Naive thymus-derived CD4-positive, alpha-beta T cell (primary cell): ENCODE measurements at regions not wholly inside any gene's neighbourhood (a gene's known extent, or its start where the extent isn't known, plus 50 kb on each side); places are given as distances from the start of the nearest gene placed in this dataset.

Experiments
- ATAC-seq: fragments of 150-1000 bp; cut with Tn5 transposase; 2 replicates; pipeline ENCODE4 v1.10.0; 2021; ENCODE audit warnings: mild to moderate bottlenecking, moderate library complexity
- CTCF ChIA-PET: fragments of 350-600 bp; sonication (Branson Sonifier 250); formaldehyde crosslinking; loops from one replicate; lab custom pipeline; 2021; ENCODE audit warnings: antibody characterized with exemption; lab: Charles Lee
- POLR2A ChIA-PET: fragments of 350-600 bp; sonication (Branson Sonifier 250); formaldehyde crosslinking; loops from one replicate; lab custom pipeline; 2021; ENCODE audit warnings: antibody characterized with exemption, inconsistent platforms; lab: Charles Lee
- DNase-seq, 9 donors: peaks; one replicate each; pipeline versions ENCODE4 v3.0.0 to v3.0.0-alpha.2; 2020 to 2022; ENCODE audit warnings: mixed read lengths in 1 of 9
- H3K27ac ChIP-seq: one replicate; pipeline ENCODE4 v1.7.0; 2013; ENCODE audit warnings: mild to moderate bottlenecking, low read depth, low read length, moderate library complexity
- H3K27me3 ChIP-seq, 2 donors: one replicate each; pipeline ENCODE4 v1.7.0; 2013; ENCODE audit warnings: low read length in 2 of 2, mild to moderate bottlenecking in 2 of 2, moderate library complexity in 2 of 2; ENCODE audit not compliant: control insufficient read depth in 2 of 2, insufficient read depth in 2 of 2
- H3K36me3 ChIP-seq, 3 experiments: 1 replicate in 2 of 3; 2 replicates in 1 of 3; pipeline ENCODE4 v1.7.0; 2013; ENCODE audit warnings: low read length in 3 of 3, mild to moderate bottlenecking in 3 of 3, moderate library complexity in 1 of 3; ENCODE audit not compliant: insufficient read depth in 3 of 3, control insufficient read depth in 2 of 3
- H3K4me1 ChIP-seq, 2 donors: one replicate each; pipeline ENCODE4 v1.7.0; 2013; ENCODE audit warnings: low read length in 2 of 2, mild to moderate bottlenecking in 2 of 2, moderate library complexity in 1 of 2; ENCODE audit not compliant: control insufficient read depth in 2 of 2, insufficient read depth in 2 of 2
- H3K4me3 ChIP-seq: 2 replicates; pipeline ENCODE4 v1.7.0; 2013; ENCODE audit warnings: mild to moderate bottlenecking, low read length
- H3K9me3 ChIP-seq, 3 experiments: 1 replicate in 2 of 3; 2 replicates in 1 of 3; pipeline ENCODE4 v1.7.0; 2013; ENCODE audit warnings: low read length in 3 of 3; ENCODE audit not compliant: control insufficient read depth in 2 of 3
- H3K27ac Mint-ChIP-seq, 9 donors: one replicate each; pipeline ENCODE4 v1.8.0; 2020 to 2022; ENCODE audit warnings: mixed read lengths in 9 of 9, mild to moderate bottlenecking in 8 of 9, moderate library complexity in 5 of 9, inconsistent platforms in 2 of 9
- H3K27me3 Mint-ChIP-seq, 5 donors: one replicate each; pipeline ENCODE4 v1.8.0; 2021 to 2022; ENCODE audit warnings: mixed read lengths in 5 of 5, mild to moderate bottlenecking in 1 of 5
- H3K36me3 Mint-ChIP-seq, 5 donors: one replicate each; pipeline ENCODE4 v1.8.0; 2020 to 2022; ENCODE audit warnings: mixed read lengths in 5 of 5, mild to moderate bottlenecking in 3 of 5, inconsistent platforms in 1 of 5
- H3K4me1 Mint-ChIP-seq, 7 donors: one replicate each; pipeline ENCODE4 v1.8.0; 2020 to 2022; ENCODE audit warnings: mixed read lengths in 7 of 7, mild to moderate bottlenecking in 3 of 7, inconsistent platforms in 1 of 7
- H3K4me3 Mint-ChIP-seq, 10 donors: one replicate each; pipeline ENCODE4 v1.8.0; 2020 to 2022; ENCODE audit warnings: mild to moderate bottlenecking in 10 of 10, mixed read lengths in 10 of 10, moderate library complexity in 6 of 10, inconsistent platforms in 2 of 10
- H3K9me3 Mint-ChIP-seq, 11 donors: one replicate each; pipeline ENCODE4 v1.8.0; 2020 to 2022; ENCODE audit warnings: mixed read lengths in 11 of 11, mild to moderate bottlenecking in 4 of 11, inconsistent platforms in 1 of 11, moderate library complexity in 1 of 11
- intact Hi-C, 2 donors: fragments of 100-400 bp; cut with micrococcal nuclease; formaldehyde crosslinking; loops; one replicate each; pipeline ENCODE4 v1.15.1; 2023

GRCh38 chr4:8725845-8726244, 133.3 kb downstream of the CPZ start:
- H3K4me1 Mint-ChIP-seq: peaks cover 0 to 5% (median 0%) of the 10 kb centered on the region in 7 donors

GRCh38 chr4:8725071-8725841, 132.7 kb downstream of the CPZ start:
- Mint-ChIP-seq H3K9me3 (peaks cover 0 to 4% (median 0%) of the 10 kb centered on the region in 11 donors), H3K36me3 (peaks cover 0 to 5% (median 3%) of the 10 kb centered on the region in 5 donors), H3K27ac (no peak overlapping the region), H3K4me1 (peaks cover 0 to 5% (median 0%) of the 10 kb centered on the region in 7 donors), H3K4me3 (no peak overlapping the region), H3K27me3 (peaks cover 0 to 26% (median 0%) of the 10 kb centered on the region in 5 donors)
- no peak overlapping the region for H3K4me3 ChIP-seq
- ATAC-seq: no peak
- H3K27me3 ChIP-seq: no peaks in the 10 kb centered on the region
- POLR2A ChIA-PET: no interaction called here
- peak in 1 of 9 donors; percentile 12 for DNase-seq
- CTCF ChIA-PET: no interaction called here
- H3K9me3 ChIP-seq: no peaks in the 10 kb centered on the region
- no peaks in the 10 kb centered on the region for H3K36me3 ChIP-seq
- intact Hi-C loops: no loop called here
- H3K27ac ChIP-seq: no peak overlapping the region
- H3K4me1 ChIP-seq: no peaks in the 10 kb centered on the region

More at GRCh38 chr4:8725845-8726244, 133.3 kb downstream of the CPZ start:
- Mint-ChIP-seq H3K27me3 (peaks cover 0 to 26% (median 0%) of the 10 kb centered on the region in 5 donors), H3K9me3 (peaks cover 0 to 2% (median 0%) of the 10 kb centered on the region in 11 donors), H3K27ac (no peak overlapping the region), H3K4me3 (no peak overlapping the region), H3K36me3 (peaks cover 0 to 5% (median 3%) of the 10 kb centered on the region in 5 donors)
- ATAC-seq: no peak
- intact Hi-C loops: no loop called here
- H3K4me3 ChIP-seq: no peak overlapping the region
- no peak overlapping the region for H3K27ac ChIP-seq
- no peaks in the 10 kb centered on the region for H3K9me3 ChIP-seq
- no peaks in the 10 kb centered on the region for H3K27me3 ChIP-seq
- POLR2A ChIA-PET: no interaction called here
- no peaks in the 10 kb centered on the region for H3K4me1 ChIP-seq
- CTCF ChIA-PET: no interaction called here
- peak in 1 of 9 donors; percentile 11 for DNase-seq
- no peaks in the 10 kb centered on the region for H3K36me3 ChIP-seq

GRCh38 chr4:8724436-8725070, 132.0 kb downstream of the CPZ start:
- H3K4me3 ChIP-seq: no peak overlapping the region
- peaks cover 0 to 5% (median 0%) of the 10 kb centered on the region in 7 donors for H3K4me1 Mint-ChIP-seq
- H3K27ac Mint-ChIP-seq: no peak overlapping the region
- H3K27me3 Mint-ChIP-seq: peaks cover 0 to 26% (median 0%) of the 10 kb centered on the region in 5 donors
- peaks cover 0 to under 1% (median 0%) of the 10 kb centered on the region in 3 experiments for H3K9me3 ChIP-seq
- peaks cover 0 to 9% (median 4%) of the 10 kb centered on the region in 11 donors for H3K9me3 Mint-ChIP-seq
- peaks cover 0 to 9% (median 3%) of the 10 kb centered on the region in 5 donors for H3K36me3 Mint-ChIP-seq
- ChIA-PET POLR2A (no interaction called here), CTCF (no interaction called here)
- H3K36me3 ChIP-seq: no peaks in the 10 kb centered on the region
- ATAC-seq (no peak), DNase-seq (no peak)
- no peaks in the 10 kb centered on the region for H3K4me1 ChIP-seq
- intact Hi-C loops: no loop called here
- H3K27ac ChIP-seq: no peak overlapping the region
- H3K27me3 ChIP-seq: no peaks in the 10 kb centered on the region
- no peak overlapping the region for H3K4me3 Mint-ChIP-seq

- Mint-ChIP-seq H3K27ac (no peak overlapping the region), H3K4me3 (no peak overlapping the region), H3K4me1 (peaks cover 0 to 5% (median 0%) of the 10 kb centered on the region in 7 donors), H3K9me3 (peaks cover 0 to 17% (median 6%) of the 10 kb centered on the region in 11 donors), H3K36me3 (peaks cover 0 to 10% (median 3%) of the 10 kb centered on the region in 5 donors), H3K27me3 (peaks cover 0 to 26% (median 0%) of the 10 kb centered on the region in 5 donors)
- POLR2A ChIA-PET: no interaction called here
- no peak overlapping the region for H3K4me3 ChIP-seq
- no peaks in the 10 kb centered on the region for H3K36me3 ChIP-seq
- H3K4me1 ChIP-seq: no peaks in the 10 kb centered on the region
- CTCF ChIA-PET: no interaction called here
- DNase-seq: no peak
- no peak for ATAC-seq
- intact Hi-C loops: no loop called here
- H3K27me3 ChIP-seq: no peaks in the 10 kb centered on the region
- no peak overlapping the region for H3K27ac ChIP-seq
- H3K9me3 ChIP-seq: peaks cover 0 to 5% (median 0%) of the 10 kb centered on the region in 3 experiments
Measured at GRCh38 chr4:8723222-8723980, 130.8 kb downstream of the CPZ start.

- intact Hi-C loops: no loop called here
- H3K36me3 Mint-ChIP-seq: peaks cover 0 to 10% (median 3%) of the 10 kb centered on the region in 5 donors
- H3K4me1 Mint-ChIP-seq: peaks cover 0 to 4% (median 0%) of the 10 kb centered on the region in 7 donors
- no peak for DNase-seq
- H3K4me3 Mint-ChIP-seq: no peak overlapping the region
- H3K9me3 ChIP-seq: peaks cover 0 to 5% (median 0%) of the 10 kb centered on the region in 3 experiments
- H3K4me1 ChIP-seq: no peaks in the 10 kb centered on the region
- H3K27ac ChIP-seq: no peak overlapping the region
- no peaks in the 10 kb centered on the region for H3K36me3 ChIP-seq
- peaks cover 0 to 23% (median 0%) of the 10 kb centered on the region in 5 donors for H3K27me3 Mint-ChIP-seq
- ChIA-PET POLR2A (no interaction called here), CTCF (no interaction called here)
- no peak for ATAC-seq
- H3K27ac Mint-ChIP-seq: no peak overlapping the region
- H3K9me3 Mint-ChIP-seq: peaks cover 0 to 26% (median 7%) of the 10 kb centered on the region in 11 donors
- H3K4me3 ChIP-seq: no peak overlapping the region
- no peaks in the 10 kb centered on the region for H3K27me3 ChIP-seq
Measured at GRCh38 chr4:8722556-8722955, 130.0 kb downstream of the CPZ start.

GRCh38 chr4:8721621-8722020, 129.1 kb downstream of the CPZ start:
- peaks cover 0 to 35% (median 9%) of the 10 kb centered on the region in 11 donors for H3K9me3 Mint-ChIP-seq
- Histone ChIP-seq H3K9me3 (peaks cover 0 to 5% (median 0%) of the 10 kb centered on the region in 3 experiments), H3K4me1 (no peaks in the 10 kb centered on the region), H3K27ac (no peak overlapping the region), H3K4me3 (no peak overlapping the region), H3K36me3 (no peaks in the 10 kb centered on the region), H3K27me3 (no peaks in the 10 kb centered on the region)
- intact Hi-C loops: no loop called here
- no peak for DNase-seq
- no peak overlapping the region for H3K27ac Mint-ChIP-seq
- no peak for ATAC-seq
- CTCF ChIA-PET: no interaction called here
- H3K36me3 Mint-ChIP-seq: peaks cover 0 to 10% (median 3%) of the 10 kb centered on the region in 5 donors
- POLR2A ChIA-PET: no interaction called here
- H3K27me3 Mint-ChIP-seq: peaks cover 0 to 15% (median 0%) of the 10 kb centered on the region in 5 donors
- H3K4me3 Mint-ChIP-seq: no peak overlapping the region
- H3K4me1 Mint-ChIP-seq: peaks cover 0 to 3% (median 0%) of the 10 kb centered on the region in 7 donors
